Chondrocyte (in vitro differentiated cells): ENCODE measurements at regions not wholly inside any gene's neighbourhood (a gene's known extent, or its start where the extent isn't known, plus 50 kb on each side); places are given as distances from the start of the nearest gene placed in this dataset.

Source experiments
- DNase-seq: peaks from one replicate; pipeline ENCODE4 v3.0.0; 2021; ENCODE audit warnings: mixed read lengths, low spot score
- H3K27ac Mint-ChIP-seq: one replicate; pipeline ENCODE4 v1.8.0; 2021; ENCODE audit warnings: mild to moderate bottlenecking, moderate library complexity, mixed read lengths; ENCODE audit not compliant: unreplicated experiment
- H3K27me3 Mint-ChIP-seq: 2 replicates; pipeline ENCODE4 v1.8.0; 2021; ENCODE audit warnings: low read depth, mixed read lengths
- H3K36me3 Mint-ChIP-seq: 2 replicates; pipeline ENCODE4 v1.8.0; 2021; ENCODE audit warnings: low read depth, mixed read lengths
- H3K4me1 Mint-ChIP-seq: 2 replicates; pipeline ENCODE4 v1.8.0; 2021; ENCODE audit warnings: low read depth, mild to moderate bottlenecking, mixed read lengths
- H3K4me3 Mint-ChIP-seq: one replicate; pipeline ENCODE4 v1.8.0; 2021; ENCODE audit warnings: mild to moderate bottlenecking, moderate library complexity, mixed read lengths; ENCODE audit not compliant: unreplicated experiment
- H3K9me3 Mint-ChIP-seq: 2 replicates; pipeline ENCODE4 v1.8.0; 2021; ENCODE audit warnings: low read depth, mixed read lengths
- TF ChIP-seq, protein P1 (sequence below): fragments of 200-600 bp; sonication (generic); IDR thresholded peaks from 2 replicates; pipeline ENCODE4 v1.5.0; 2021; ENCODE audit warnings: antibody characterized with exemption, mild to moderate bottlenecking, moderate library complexity

DNA sequence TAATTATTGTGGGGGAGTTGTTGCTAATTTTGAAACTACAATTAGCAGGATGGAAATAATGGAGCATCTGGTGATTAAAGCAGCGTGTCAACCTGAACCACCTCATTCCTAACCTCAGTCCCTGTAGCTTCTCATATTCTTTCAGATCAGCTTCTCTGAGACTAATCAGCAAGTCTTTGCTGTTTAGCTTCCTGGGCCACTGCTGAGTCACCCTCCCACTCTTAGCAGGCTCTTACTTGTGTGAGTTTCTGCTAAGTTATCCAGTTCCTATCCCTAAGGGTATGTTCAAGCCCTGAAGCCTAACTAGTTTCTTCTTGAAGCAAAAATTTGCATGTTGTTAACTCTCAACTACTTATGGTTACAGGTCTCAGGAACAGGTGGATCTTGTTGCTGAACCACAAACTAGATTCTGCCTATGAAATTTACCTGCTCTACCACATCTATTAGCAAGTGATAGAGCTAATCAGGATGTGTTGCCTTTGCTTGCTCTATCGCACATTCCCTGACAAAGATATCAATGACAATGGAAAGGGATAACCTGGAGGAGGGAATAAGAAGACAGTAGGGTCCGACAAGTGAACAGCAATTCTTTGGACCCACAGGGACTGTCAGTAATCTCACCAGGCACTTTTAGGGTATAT is 134.2 kb downstream of the EIF4E start:
- TF ChIP-seq, protein P1, sequence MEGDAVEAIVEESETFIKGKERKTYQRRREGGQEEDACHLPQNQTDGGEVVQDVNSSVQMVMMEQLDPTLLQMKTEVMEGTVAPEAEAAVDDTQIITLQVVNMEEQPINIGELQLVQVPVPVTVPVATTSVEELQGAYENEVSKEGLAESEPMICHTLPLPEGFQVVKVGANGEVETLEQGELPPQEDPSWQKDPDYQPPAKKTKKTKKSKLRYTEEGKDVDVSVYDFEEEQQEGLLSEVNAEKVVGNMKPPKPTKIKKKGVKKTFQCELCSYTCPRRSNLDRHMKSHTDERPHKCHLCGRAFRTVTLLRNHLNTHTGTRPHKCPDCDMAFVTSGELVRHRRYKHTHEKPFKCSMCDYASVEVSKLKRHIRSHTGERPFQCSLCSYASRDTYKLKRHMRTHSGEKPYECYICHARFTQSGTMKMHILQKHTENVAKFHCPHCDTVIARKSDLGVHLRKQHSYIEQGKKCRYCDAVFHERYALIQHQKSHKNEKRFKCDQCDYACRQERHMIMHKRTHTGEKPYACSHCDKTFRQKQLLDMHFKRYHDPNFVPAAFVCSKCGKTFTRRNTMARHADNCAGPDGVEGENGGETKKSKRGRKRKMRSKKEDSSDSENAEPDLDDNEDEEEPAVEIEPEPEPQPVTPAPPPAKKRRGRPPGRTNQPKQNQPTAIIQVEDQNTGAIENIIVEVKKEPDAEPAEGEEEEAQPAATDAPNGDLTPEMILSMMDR: no peak
- Mint-ChIP-seq H3K4me1 (peaks cover 3% of the 10 kb centered on the region), H3K4me3 (no peak overlapping the region), H3K9me3 (no peaks in the 10 kb centered on the region), H3K27ac (no peak overlapping the region), H3K36me3 (no peaks in the 10 kb centered on the region), H3K27me3 (no peaks in the 10 kb centered on the region)
- no peak for DNase-seq

DNA sequence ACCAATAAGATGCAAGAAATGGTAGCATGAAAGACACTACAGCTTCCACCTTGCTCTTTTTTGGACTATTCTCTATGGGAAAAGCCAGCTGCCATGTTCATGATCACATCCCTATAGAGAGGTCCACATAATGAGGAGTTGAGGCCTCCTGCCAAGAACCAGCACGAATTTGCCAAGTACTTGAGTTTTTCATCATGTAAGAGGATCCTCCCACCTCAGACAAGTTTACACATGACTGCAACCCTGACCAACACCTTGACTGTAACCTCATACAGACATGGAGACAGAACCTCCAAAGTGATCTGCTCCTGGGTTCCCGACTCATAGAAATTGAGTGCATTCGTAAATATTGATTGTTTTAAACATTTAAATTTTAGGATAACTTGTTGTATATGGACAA is 135.2 kb upstream of the TSPAN5 start:
- H3K9me3 Mint-ChIP-seq: no peaks in the 10 kb centered on the region
- no peaks in the 10 kb centered on the region for H3K27me3 Mint-ChIP-seq
- no peaks in the 10 kb centered on the region for H3K36me3 Mint-ChIP-seq
- no peak overlapping the region for H3K27ac Mint-ChIP-seq
- no peak overlapping the region for H3K4me3 Mint-ChIP-seq
- H3K4me1 Mint-ChIP-seq: peaks cover 3% of the 10 kb centered on the region
- DNase-seq: no peak
- TF ChIP-seq, protein P1: no peak

DNA sequence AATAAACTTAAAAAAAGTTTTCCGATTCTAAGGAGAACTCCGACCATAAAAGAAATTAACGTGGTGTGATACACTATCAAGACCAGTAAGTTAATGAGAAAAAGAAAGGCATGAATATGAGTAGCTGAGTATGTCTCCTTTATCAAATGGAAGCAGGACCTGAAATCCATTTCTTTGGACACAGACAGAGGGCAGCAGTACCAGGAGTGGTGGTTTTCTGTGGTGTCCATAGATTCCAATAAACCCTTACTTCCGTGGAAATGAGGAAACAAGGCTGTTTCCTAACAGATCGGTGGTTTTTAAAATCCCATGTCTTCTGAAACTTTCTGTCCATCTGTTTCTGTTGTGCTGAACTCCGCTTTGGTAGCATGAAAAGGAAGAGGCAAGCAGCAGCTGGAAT is 128.5 kb upstream of the TSPAN5 start:
- no peak overlapping the region for H3K27ac Mint-ChIP-seq
- H3K36me3 Mint-ChIP-seq: no peaks in the 10 kb centered on the region
- TF ChIP-seq, protein P1: peak; percentile 41
- no peak for DNase-seq
- no peak overlapping the region for H3K4me3 Mint-ChIP-seq
- H3K9me3 Mint-ChIP-seq: no peaks in the 10 kb centered on the region
- H3K4me1 Mint-ChIP-seq: no peaks in the 10 kb centered on the region
- no peaks in the 10 kb centered on the region for H3K27me3 Mint-ChIP-seq

DNA sequence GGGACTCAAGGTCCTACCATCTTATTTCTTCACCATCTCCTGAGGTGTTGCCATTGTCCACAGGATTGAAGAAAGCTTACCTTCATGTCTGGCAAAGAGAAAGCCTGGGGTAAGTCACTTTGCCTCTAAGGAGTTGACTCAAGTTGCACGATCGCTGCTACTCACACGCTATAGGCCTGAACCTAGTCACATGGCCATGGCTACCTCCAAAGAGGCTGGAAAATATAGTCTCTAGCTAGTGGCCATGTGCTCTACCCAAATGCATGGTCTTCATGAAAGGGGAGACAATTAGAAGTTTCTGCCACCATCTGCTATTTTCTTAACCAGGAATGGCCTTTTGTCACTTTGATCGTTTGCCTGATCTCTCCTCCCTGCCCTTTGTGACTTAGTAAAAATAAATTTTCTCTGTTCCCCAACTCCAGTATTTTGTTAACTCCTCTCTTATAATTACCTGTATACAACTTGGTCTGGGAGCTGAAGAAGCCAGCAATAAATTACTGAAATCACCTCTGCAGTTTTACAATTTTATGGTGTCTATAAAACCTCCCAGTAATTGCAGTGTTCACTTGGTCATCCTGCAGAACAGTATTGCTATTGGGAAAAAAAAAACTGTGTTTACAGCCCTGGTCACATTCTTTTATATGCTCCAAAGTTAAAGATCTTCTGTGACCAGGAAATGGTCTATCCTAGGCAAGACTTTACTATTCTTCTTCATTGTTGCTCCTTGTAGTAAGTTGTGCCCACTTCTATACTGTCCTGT is 126.7 kb upstream of the TSPAN5 start:
- Mint-ChIP-seq H3K27me3 (no peaks in the 10 kb centered on the region), H3K4me3 (no peak overlapping the region), H3K9me3 (no peaks in the 10 kb centered on the region), H3K4me1 (peaks cover under 1% of the 10 kb centered on the region), H3K36me3 (no peaks in the 10 kb centered on the region), H3K27ac (no peak overlapping the region)
- no peak for DNase-seq
- TF ChIP-seq, protein P1: no peak

DNA sequence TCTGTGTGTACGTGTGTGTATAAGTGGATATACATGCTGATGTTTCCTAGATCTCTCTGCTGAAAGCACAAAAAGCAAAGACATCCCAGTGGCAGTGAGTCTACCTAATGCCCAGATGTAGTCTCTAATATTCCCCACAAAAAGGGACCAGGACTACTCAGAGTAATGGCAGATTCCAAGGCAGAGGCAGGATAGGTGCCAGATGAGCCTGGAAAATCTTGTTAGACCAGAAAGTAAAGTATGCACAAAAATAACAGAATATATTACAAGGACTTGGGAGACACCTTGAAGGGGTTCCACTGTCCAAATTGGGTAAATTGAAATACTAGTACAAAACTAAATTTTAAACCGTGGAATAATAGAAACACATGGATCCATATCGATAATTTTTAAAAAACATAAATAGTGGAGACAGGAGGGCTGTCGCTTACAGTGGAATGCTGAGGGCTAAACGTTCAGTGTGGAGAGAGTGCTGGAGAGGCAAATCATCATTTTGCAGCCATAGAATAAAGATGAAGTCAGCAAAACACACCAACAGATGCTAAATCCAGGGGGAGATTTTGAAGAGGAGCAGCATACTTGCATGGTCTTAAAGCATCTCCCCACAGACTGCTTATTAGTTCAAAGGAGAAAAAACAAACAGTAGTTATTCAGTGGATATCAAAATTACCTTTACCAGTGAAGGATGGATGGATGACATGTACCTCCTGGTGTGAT is 123.4 kb upstream of the TSPAN5 start:
- no peaks in the 10 kb centered on the region for H3K27me3 Mint-ChIP-seq
- no peak overlapping the region for H3K4me3 Mint-ChIP-seq
- peaks cover 13% of the 10 kb centered on the region for H3K4me1 Mint-ChIP-seq
- DNase-seq: no peak
- H3K9me3 Mint-ChIP-seq: no peaks in the 10 kb centered on the region
- no peak overlapping the region for H3K27ac Mint-ChIP-seq
- TF ChIP-seq, protein P1: no peak
- no peaks in the 10 kb centered on the region for H3K36me3 Mint-ChIP-seq
